ENCODE measurements at regions not wholly inside any gene's neighbourhood (a gene's known extent, or its start where the extent isn't known, plus 50 kb on each side); places are given as distances from the start of the nearest gene placed in this dataset.

DNA sequence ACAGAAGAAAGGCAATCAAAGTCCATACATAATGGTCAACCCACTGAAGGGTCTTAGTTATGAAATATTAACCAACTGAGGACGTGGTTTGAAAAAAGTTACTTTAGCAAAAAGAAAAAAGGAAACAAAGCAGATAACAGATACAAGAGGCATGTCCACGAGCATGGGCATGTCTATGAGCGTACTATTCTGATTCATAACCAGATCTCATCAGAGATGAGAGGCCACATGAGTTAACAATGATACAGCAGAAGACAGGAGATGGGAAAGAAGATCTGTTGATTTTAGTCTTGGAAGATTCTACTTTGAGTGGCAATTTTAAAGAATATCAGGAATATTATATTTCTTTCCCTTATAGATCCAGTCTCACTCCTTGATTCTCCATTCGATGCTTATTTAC, 262.9 kb upstream of the SLITRK3 start:
- no peak for DNase-seq (ENCODE audit: low read depth)
- H3K4me3 ChIP-seq (ENCODE audit: low read depth, low read length), result no peak overlapping the region
- TF ChIP-seq MYC (IDR thresholded peaks at IDR 0.05; ENCODE audit: low read depth, low read length) (no peak), MAX (IDR thresholded peaks at IDR 0.05; ENCODE audit: low read depth, low read length) (no peak), POLR2A (IDR thresholded peaks at IDR 0.05; ENCODE audit: extremely low read depth, insufficient read length) (no peak)
- TF ChIP-seq, protein P1, sequence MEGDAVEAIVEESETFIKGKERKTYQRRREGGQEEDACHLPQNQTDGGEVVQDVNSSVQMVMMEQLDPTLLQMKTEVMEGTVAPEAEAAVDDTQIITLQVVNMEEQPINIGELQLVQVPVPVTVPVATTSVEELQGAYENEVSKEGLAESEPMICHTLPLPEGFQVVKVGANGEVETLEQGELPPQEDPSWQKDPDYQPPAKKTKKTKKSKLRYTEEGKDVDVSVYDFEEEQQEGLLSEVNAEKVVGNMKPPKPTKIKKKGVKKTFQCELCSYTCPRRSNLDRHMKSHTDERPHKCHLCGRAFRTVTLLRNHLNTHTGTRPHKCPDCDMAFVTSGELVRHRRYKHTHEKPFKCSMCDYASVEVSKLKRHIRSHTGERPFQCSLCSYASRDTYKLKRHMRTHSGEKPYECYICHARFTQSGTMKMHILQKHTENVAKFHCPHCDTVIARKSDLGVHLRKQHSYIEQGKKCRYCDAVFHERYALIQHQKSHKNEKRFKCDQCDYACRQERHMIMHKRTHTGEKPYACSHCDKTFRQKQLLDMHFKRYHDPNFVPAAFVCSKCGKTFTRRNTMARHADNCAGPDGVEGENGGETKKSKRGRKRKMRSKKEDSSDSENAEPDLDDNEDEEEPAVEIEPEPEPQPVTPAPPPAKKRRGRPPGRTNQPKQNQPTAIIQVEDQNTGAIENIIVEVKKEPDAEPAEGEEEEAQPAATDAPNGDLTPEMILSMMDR (IDR thresholded peaks at IDR 0.05; ENCODE audit: low read depth, low read length), result no peak

DNA sequence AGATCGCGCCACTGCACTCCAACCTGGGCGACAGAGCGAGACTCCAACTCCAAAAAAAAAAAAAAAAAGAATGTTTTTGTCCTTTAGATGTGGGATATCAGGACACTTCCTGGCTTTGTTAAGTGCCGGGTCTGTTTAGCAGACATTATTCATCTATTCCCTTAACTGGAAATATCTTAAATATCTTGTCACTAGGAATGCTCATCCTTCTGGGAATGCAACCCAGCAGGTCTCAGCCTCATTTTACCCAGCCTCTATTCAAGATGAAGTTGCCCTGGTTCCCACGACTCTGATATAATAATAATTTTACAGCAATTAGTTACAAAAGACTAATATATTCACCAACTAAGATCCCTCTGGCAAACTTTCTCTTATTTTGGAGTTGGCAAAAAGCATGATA, 260.9 kb upstream of the SLITRK3 start:
- H3K4me3 ChIP-seq (ENCODE audit: low read depth, low read length), result no peak overlapping the region
- TF ChIP-seq, protein P1 (IDR thresholded peaks at IDR 0.05; ENCODE audit: low read depth, low read length), result no peak
- TF ChIP-seq POLR2A (IDR thresholded peaks at IDR 0.05; ENCODE audit: extremely low read depth, insufficient read length), result no peak
- DNase-seq (ENCODE audit: low read depth), result no peak

DNA sequence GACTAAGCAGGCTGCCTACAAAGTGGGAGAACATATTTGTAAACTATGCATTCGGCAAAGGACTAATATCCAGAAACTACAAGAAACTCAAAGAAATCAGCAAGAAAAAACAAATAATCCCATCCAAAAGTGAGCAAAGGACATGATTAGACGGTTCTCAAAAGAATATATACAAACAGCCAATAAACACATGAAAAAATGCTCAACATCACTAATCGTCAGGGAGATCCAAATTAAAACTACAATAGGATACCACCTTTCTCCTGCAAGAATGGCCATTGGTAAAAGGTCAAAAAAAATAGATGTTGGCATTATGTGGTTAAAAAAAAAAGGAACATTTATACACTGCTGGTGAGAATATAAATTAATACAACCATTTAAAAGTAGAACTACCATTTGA, 259.6 kb upstream of the SLITRK3 start:
- DNase-seq (ENCODE audit: low read depth), result no peak
- no peak for TF ChIP-seq POLR2A (IDR thresholded peaks at IDR 0.05; ENCODE audit: extremely low read depth, insufficient read length)
- no peak overlapping the region for H3K4me3 ChIP-seq (ENCODE audit: low read depth, low read length)

GRCh38 chr3:165455360-165455759, 259.2 kb upstream of the SLITRK3 start:
- TF ChIP-seq POLR2A (IDR thresholded peaks at IDR 0.05; ENCODE audit: extremely low read depth, insufficient read length) (no peak), MAX (IDR thresholded peaks at IDR 0.05; ENCODE audit: low read depth, low read length) (no peak), MYC (IDR thresholded peaks at IDR 0.05; ENCODE audit: low read depth, low read length) (no peak)
- TF ChIP-seq, protein P1 (IDR thresholded peaks at IDR 0.05; ENCODE audit: low read depth, low read length), result no peak
- no peak for DNase-seq (ENCODE audit: low read depth)
- H3K4me3 ChIP-seq (ENCODE audit: low read depth, low read length), result no peak overlapping the region

DNA sequence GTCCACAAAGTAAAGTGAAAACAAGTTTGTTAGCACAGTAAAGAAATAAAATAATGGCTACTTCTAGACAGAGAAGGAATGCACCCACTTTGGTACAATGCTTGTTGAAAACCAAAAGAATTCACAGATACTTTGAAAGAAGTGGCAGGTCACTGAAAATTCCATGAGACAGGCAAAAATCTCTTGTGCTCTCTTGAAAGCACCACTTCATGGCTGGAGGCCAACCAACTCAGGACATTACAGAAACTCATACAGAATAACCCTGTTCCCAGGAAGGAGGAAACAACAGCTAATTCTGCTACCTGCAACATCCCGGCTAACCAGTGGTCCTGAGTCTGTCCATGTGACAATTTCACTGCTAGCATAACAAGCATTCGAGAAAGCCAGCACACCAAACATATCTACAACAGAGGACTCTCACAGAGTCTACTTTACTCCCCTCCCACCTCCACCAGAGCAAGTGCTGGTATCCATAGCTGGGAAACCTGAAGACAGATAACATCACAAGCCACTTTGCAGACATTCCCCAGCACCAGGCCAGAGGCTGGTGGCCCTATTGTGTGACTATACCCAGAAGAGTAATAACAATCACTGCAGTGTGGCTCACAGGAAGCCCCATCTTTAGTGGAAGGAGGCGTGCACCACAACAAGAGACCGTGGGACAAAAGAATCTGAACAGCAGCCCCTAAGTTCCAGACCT, 255.3 kb upstream of the SLITRK3 start:
- H3K4me3 ChIP-seq (ENCODE audit: low read depth, low read length), result no peak overlapping the region
- no peak for DNase-seq (ENCODE audit: low read depth)
- TF ChIP-seq MAX (IDR thresholded peaks at IDR 0.05; ENCODE audit: low read depth, low read length), result no peak
- TF ChIP-seq, protein P1 (IDR thresholded peaks at IDR 0.05; ENCODE audit: low read depth, low read length), result no peak
- no peak for TF ChIP-seq POLR2A (IDR thresholded peaks at IDR 0.05; ENCODE audit: extremely low read depth, insufficient read length)

GRCh38 chr3:165446555-165446954, 250.4 kb upstream of the SLITRK3 start:
- no peak for TF ChIP-seq POLR2A (IDR thresholded peaks at IDR 0.05; ENCODE audit: extremely low read depth, insufficient read length)
- H3K4me3 ChIP-seq (ENCODE audit: low read depth, low read length), result no peak overlapping the region
- no peak for DNase-seq (ENCODE audit: low read depth)

DNA sequence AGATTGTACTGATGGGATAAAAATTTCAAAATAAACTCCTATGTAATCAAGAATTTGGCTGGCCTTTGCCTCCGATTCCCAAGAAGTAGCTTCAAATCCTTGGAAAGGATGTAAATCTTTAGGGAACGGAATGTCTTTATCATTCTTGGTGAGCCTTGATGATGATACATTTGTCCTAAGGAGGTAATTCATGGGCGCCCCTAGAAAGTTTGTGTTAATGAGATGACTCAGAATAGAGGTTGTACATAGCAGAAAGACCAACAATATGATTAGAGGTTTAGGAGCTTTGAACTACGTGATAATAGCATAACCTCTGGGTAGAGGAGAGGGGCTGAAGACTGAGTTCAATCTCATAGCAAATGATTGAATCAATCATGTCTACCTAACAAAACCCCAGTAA, 248.6 kb upstream of the SLITRK3 start:
- TF ChIP-seq MYC (IDR thresholded peaks at IDR 0.05; ENCODE audit: low read depth, low read length) (no peak), MAX (IDR thresholded peaks at IDR 0.05; ENCODE audit: low read depth, low read length) (no peak), POLR2A (IDR thresholded peaks at IDR 0.05; ENCODE audit: extremely low read depth, insufficient read length) (no peak)
- TF ChIP-seq, protein P1 (IDR thresholded peaks at IDR 0.05; ENCODE audit: low read depth, low read length), result no peak
- DNase-seq (ENCODE audit: low read depth), result no peak

More for the DNA sequence above, 248.6 kb upstream of the SLITRK3 start:
- no peak overlapping the region for H3K4me3 ChIP-seq (ENCODE audit: low read depth, low read length)
